Esophagus squamous epithelium (tissue), 5 donors: ENCODE measurements at regions not wholly inside any gene's neighbourhood (a gene's known extent, or its start where the extent isn't known, plus 50 kb on each side); places are given as distances from the start of the nearest gene placed in this dataset.

Experiments
- DNase-seq: peaks from one replicate; lab custom pipeline; 2025; lab: John Stamatoyannopoulos, UW
- H3K27ac ChIP-seq, 4 donors: fragments of 200-600 bp; sonication (generic); one replicate each; pipeline ENCODE4 v1.5.1; 2016 to 2019; ENCODE audit warnings: mild to moderate bottlenecking in 1 of 4
- H3K27me3 ChIP-seq, 4 donors: fragments of 200-600 bp; sonication (generic); 1 replicate in 3 of 4; 2 replicates in 1 of 4; pipeline versions ENCODE4 v1.5.1 to v1.6.0; 2017 to 2021; ENCODE audit warnings: antibody characterized with exemption in 1 of 4
- H3K36me3 ChIP-seq, 3 donors: fragments of 200-600 bp; sonication (generic); one replicate each; pipeline ENCODE4 v1.5.1; 2016 to 2019
- H3K4me1 ChIP-seq, 3 donors: fragments of 200-600 bp; sonication (generic); one replicate each; pipeline ENCODE4 v1.5.1; 2017 to 2019
- H3K4me3 ChIP-seq, 4 donors: fragments of 200-600 bp; sonication (generic); 1 replicate in 3 of 4; 2 replicates in 1 of 4; pipeline ENCODE4 v1.5.1; 2016 to 2019; ENCODE audit warnings: mild to moderate bottlenecking in 2 of 4, moderate library complexity in 1 of 4
- H3K9me3 ChIP-seq, 3 donors: fragments of 200-600 bp; sonication (generic); one replicate each; pipeline ENCODE4 v1.5.1; 2016 to 2019
- CTCF ChIP-seq, 6 experiments: fragments of 450-650 bp in 4 of 6; fragments of 200-600 bp in 2 of 6; sonication (generic) in 2 of 6; IDR thresholded peaks; one replicate each; pipeline ENCODE4 v1.5.1; 2016 to 2019; ENCODE audit warnings: antibody characterized with exemption in 6 of 6, mild to moderate bottlenecking in 4 of 6, moderate library complexity in 4 of 6
- POLR2A ChIP-seq, 4 donors: fragments of 450-650 bp; IDR thresholded peaks; one replicate each; pipeline ENCODE4 v1.6.1; 2017; ENCODE audit warnings: antibody characterized with exemption in 4 of 4, mild to moderate bottlenecking in 4 of 4, moderate library complexity in 3 of 4
- WGBS, 2 donors: methylation state at CpG; one replicate each; pipeline ENCODE4 v1.1.5; 2018; 5-methylcytosine and 5-hydroxymethylcytosine counted together
- intact Hi-C: fragments of 100-400 bp; cut with DNase I; formaldehyde crosslinking; loops from one replicate; pipeline ENCODE4 v1.15.0; 2022
- donor health status: DM: yes; HTN: yes; CAD: no.

- H3K27me3 ChIP-seq = no peaks in the 10 kb centered on the region
- WGBS, 2 donors = 84 to 93% methylated on average over 6 of the region's 6 CpGs
- DNase-seq = no peak
- intact Hi-C loops = no loop called here
- H3K9me3 ChIP-seq = no peaks in the 10 kb centered on the region
- no peaks in the 10 kb centered on the region for H3K36me3 ChIP-seq
- H3K4me3 ChIP-seq = no peak overlapping the region
- H3K4me1 ChIP-seq = peaks cover 0 to 30% (median 14%) of the 10 kb centered on the region in 3 donors
- no peak overlapping the region for H3K27ac ChIP-seq
- TF ChIP-seq CTCF (IDR thresholded peaks at IDR 0.05) (no peak), POLR2A (IDR thresholded peaks at IDR 0.05) (no peak)
These were observed 193.3 kb upstream of the KRR1 start for GRCh38 chr12:75704664-75705063.

GRCh38 chr12:75704208-75704607 lies 192.8 kb upstream of the KRR1 start:
- Histone ChIP-seq H3K27ac (no peak overlapping the region), H3K4me1 (peaks cover 0 to 25% (median 14%) of the 10 kb centered on the region in 3 donors), H3K9me3 (no peaks in the 10 kb centered on the region), H3K27me3 (no peaks in the 10 kb centered on the region), H3K36me3 (no peaks in the 10 kb centered on the region), H3K4me3 (no peak overlapping the region)
- 76 to 79% methylated on average over 3 of the region's 3 CpGs for WGBS, 2 donors
- TF ChIP-seq POLR2A (IDR thresholded peaks at IDR 0.05) = no peak
- no peak for TF ChIP-seq CTCF (IDR thresholded peaks at IDR 0.05)
- intact Hi-C loops = no loop called here
- DNase-seq = no peak

- no peaks in the 10 kb centered on the region for H3K27me3 ChIP-seq
These were observed 191.7 kb upstream of the KRR1 start for GRCh38 chr12:75703131-75703530.

GRCh38 chr12:75702477-75703093 lies 191.2 kb upstream of the KRR1 start:
- Histone ChIP-seq H3K27ac (no peak overlapping the region), H3K36me3 (no peaks in the 10 kb centered on the region), H3K9me3 (no peaks in the 10 kb centered on the region), H3K27me3 (no peaks in the 10 kb centered on the region), H3K4me3 (no peak overlapping the region), H3K4me1 (peaks cover 0 to 21% (median 14%) of the 10 kb centered on the region in 3 donors)
- intact Hi-C loops = no loop called here
- TF ChIP-seq POLR2A (IDR thresholded peaks at IDR 0.05) (no peak), CTCF (IDR thresholded peaks at IDR 0.05) (no peak)
- WGBS, 2 donors = 48 to 50% methylated on average over 5 of the region's 5 CpGs
- no peak for DNase-seq

More at GRCh38 chr12:75703131-75703530, 191.7 kb upstream of the KRR1 start:
- no peaks in the 10 kb centered on the region for H3K9me3 ChIP-seq
- no peaks in the 10 kb centered on the region for H3K36me3 ChIP-seq
- peaks cover 0 to 23% (median 14%) of the 10 kb centered on the region in 3 donors for H3K4me1 ChIP-seq
- DNase-seq = no peak
- H3K27ac ChIP-seq = no peak overlapping the region
- no peak overlapping the region for H3K4me3 ChIP-seq
- TF ChIP-seq POLR2A (IDR thresholded peaks at IDR 0.05) = no peak
- no peak for TF ChIP-seq CTCF (IDR thresholded peaks at IDR 0.05)
- intact Hi-C loops = no loop called here

GRCh38 chr12:75701859-75702258 lies 190.4 kb upstream of the KRR1 start:
- DNase-seq = no peak
- intact Hi-C loops = no loop called here
- H3K4me1 ChIP-seq = peaks cover 0 to 14% (median 8%) of the 10 kb centered on the region in 3 donors
- TF ChIP-seq CTCF (IDR thresholded peaks at IDR 0.05) (no peak), POLR2A (IDR thresholded peaks at IDR 0.05) (no peak)
- no peak overlapping the region for H3K4me3 ChIP-seq
- H3K9me3 ChIP-seq = no peaks in the 10 kb centered on the region
- no peak overlapping the region for H3K27ac ChIP-seq
- no peaks in the 10 kb centered on the region for H3K36me3 ChIP-seq
- 91 to 95% methylated on average over 2 of the region's 2 CpGs for WGBS, 2 donors
- no peaks in the 10 kb centered on the region for H3K27me3 ChIP-seq
